HFFc6 (cell line): ENCODE measurements at regions not wholly inside any gene's neighbourhood (a gene's known extent, or its start where the extent isn't known, plus 50 kb on each side); places are given as distances from the start of the nearest gene placed in this dataset.

Experiments
- DNase-seq: peaks from one replicate; pipeline ENCODE4 v3.0.0-alpha.2; 2018
- H3K27ac Mint-ChIP-seq: 2 replicates; pipeline ENCODE4 v1.8.0; 2020; ENCODE audit warnings: mild to moderate bottlenecking, mixed read lengths
- H3K27me3 Mint-ChIP-seq: 2 replicates; pipeline ENCODE4 v1.8.0; 2021; ENCODE audit warnings: mild to moderate bottlenecking, moderate library complexity, mixed read lengths; ENCODE audit not compliant: insufficient read depth
- H3K36me3 Mint-ChIP-seq: 2 replicates; pipeline ENCODE4 v1.8.0; 2021; ENCODE audit warnings: low read depth, mixed read lengths
- H3K4me1 Mint-ChIP-seq: 2 replicates; pipeline ENCODE4 v1.8.0; 2020; ENCODE audit warnings: low read depth, mixed read lengths
- H3K4me3 Mint-ChIP-seq: 2 replicates; pipeline ENCODE4 v1.8.0; 2020; ENCODE audit warnings: mild to moderate bottlenecking, moderate library complexity, mixed read lengths
- H3K9me3 Mint-ChIP-seq: 2 replicates; pipeline ENCODE4 v1.8.0; 2020; ENCODE audit warnings: mild to moderate bottlenecking, mixed read lengths
- TF ChIP-seq, protein P1 (sequence below): fragments of 200-600 bp; sonication (generic); IDR thresholded peaks from 2 replicates; pipeline ENCODE4 v1.5.0; 2021; ENCODE audit warnings: antibody characterized with exemption, mild to moderate bottlenecking

DNA sequence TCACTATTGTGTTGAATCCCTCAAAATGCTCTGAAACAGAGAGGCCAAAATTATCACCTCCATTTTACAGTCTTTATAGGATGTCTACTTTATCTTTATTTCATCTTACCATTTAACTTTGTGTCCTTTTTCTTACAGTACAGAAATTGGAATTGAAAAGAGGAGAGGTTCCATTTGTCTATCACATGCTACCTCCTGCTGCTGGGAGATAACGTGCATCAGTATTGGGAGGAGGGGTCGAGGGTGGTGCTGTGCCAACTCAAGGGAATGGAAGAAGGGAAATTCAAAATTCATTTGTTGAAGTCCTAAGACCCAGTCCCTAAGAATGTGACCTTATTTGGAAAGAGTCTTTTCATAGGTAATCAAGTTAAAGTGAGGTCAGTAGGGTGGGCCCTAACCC lies 85.3 kb downstream of the HHIPL2 start:
- TF ChIP-seq, protein P1, sequence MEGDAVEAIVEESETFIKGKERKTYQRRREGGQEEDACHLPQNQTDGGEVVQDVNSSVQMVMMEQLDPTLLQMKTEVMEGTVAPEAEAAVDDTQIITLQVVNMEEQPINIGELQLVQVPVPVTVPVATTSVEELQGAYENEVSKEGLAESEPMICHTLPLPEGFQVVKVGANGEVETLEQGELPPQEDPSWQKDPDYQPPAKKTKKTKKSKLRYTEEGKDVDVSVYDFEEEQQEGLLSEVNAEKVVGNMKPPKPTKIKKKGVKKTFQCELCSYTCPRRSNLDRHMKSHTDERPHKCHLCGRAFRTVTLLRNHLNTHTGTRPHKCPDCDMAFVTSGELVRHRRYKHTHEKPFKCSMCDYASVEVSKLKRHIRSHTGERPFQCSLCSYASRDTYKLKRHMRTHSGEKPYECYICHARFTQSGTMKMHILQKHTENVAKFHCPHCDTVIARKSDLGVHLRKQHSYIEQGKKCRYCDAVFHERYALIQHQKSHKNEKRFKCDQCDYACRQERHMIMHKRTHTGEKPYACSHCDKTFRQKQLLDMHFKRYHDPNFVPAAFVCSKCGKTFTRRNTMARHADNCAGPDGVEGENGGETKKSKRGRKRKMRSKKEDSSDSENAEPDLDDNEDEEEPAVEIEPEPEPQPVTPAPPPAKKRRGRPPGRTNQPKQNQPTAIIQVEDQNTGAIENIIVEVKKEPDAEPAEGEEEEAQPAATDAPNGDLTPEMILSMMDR = no peak
- no peaks in the 10 kb centered on the region; the same call in none of the 2 replicates for H3K27me3 Mint-ChIP-seq
- H3K36me3 Mint-ChIP-seq = peaks cover 9% of the 10 kb centered on the region
- H3K4me1 Mint-ChIP-seq = peaks cover 30% of the 10 kb centered on the region
- DNase-seq = no peak
- no peak overlapping the region for H3K27ac Mint-ChIP-seq
- H3K4me3 Mint-ChIP-seq = no peak overlapping the region
- peaks cover 2% of the 10 kb centered on the region for H3K9me3 Mint-ChIP-seq

DNA sequence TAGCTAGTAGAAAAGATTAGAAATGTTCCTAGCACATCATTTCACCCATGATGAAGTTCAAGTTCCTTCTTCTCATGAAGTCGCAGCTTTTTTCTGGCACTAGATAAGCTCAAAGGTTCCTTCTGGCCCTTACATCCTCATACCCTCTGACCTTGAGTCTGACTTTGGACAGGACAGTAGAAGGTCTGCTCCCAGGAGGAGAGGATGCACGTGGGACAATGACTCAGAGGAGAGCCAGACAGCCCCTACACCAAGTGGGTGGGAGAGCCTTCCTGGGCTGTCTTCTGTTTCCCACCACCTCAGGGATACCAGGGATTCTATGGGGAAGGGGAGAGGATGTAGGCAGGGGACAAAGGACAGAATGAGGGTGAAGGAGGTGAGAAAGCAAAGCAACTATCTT lies 86.0 kb downstream of the HHIPL2 start:
- no peak overlapping the region for H3K27ac Mint-ChIP-seq
- peaks cover 16% of the 10 kb centered on the region for H3K36me3 Mint-ChIP-seq
- no peaks in the 10 kb centered on the region; the same call in none of the 2 replicates for H3K27me3 Mint-ChIP-seq
- H3K4me3 Mint-ChIP-seq = no peak overlapping the region
- H3K9me3 Mint-ChIP-seq = peaks cover 8% of the 10 kb centered on the region
- no peak for DNase-seq
- peaks cover 30% of the 10 kb centered on the region for H3K4me1 Mint-ChIP-seq
- TF ChIP-seq, protein P1 = no peak

DNA sequence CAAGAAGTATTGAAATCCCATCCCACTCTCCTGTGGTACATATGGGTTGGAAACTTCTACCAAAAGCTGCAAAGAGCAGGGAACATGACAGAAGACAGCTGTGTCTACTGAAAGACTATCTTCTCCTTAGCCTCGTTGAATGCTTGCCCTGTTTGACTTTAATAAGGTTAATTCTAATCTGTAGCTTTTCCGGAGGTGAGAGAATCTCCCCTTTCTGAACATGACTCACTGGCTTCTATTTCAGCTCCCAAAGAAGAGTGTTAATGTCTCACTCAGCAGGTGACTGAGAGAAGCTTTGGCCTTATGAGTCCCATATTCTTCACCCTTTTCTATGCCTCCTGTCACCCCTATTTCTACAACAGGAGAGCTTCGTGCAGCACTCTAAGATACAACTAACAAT lies 88.3 kb downstream of the HHIPL2 start:
- no peak for DNase-seq
- H3K4me1 Mint-ChIP-seq = peaks cover 25% of the 10 kb centered on the region
- no peak overlapping the region for H3K27ac Mint-ChIP-seq

DNA sequence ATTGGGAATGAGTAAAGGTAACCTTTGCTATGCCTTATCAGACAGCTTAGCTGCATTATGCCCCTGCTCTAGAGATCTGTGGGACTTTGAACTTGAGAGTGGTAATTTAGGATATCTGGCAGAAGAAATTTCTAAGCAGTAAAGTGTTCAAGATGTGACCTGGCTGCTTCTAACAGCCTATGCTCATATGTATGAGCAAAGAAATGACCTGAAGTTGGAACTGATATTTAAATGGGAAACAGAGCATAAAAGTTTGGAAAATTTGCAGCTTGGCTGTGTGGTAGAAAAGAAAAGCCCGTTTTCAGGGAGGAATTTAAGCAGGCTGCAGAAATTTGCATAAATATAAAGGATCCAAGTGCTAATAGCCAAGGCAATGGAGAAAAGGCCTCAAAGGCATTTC lies 90.4 kb downstream of the HHIPL2 start:
- Mint-ChIP-seq H3K27me3 (no peaks in the 10 kb centered on the region; the same call in 1 of the 2 replicates), H3K9me3 (peaks cover 10% of the 10 kb centered on the region), H3K4me3 (no peak overlapping the region), H3K4me1 (peaks cover 31% of the 10 kb centered on the region), H3K27ac (no peak overlapping the region), H3K36me3 (peaks cover 18% of the 10 kb centered on the region)
- no peak for DNase-seq
- TF ChIP-seq, protein P1 = no peak

More for the DNA sequence above, 88.3 kb downstream of the HHIPL2 start:
- Mint-ChIP-seq H3K27me3 (no peaks in the 10 kb centered on the region; the same call in none of the 2 replicates), H3K4me3 (no peak overlapping the region), H3K36me3 (peaks cover 18% of the 10 kb centered on the region), H3K9me3 (peaks cover 10% of the 10 kb centered on the region)
- TF ChIP-seq, protein P1 = no peak

DNA sequence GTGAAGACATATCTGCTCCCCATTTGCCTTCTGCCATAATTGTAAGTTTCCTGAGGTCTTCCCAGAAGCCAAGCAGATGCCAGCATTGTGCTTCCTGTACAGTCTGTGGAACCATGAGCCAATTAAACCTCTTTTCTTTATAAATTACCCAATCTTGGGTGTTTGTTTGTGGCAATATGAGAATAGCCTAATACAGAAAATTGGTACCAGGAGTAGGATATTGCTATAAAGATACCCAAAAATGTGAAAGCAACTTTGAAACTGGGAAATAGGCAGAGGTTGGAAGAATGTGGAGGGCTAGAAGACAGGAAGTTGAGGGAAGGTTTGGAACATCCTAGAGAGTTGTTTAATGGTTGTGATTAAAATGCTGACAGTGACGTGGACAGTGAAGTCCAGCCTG lies 90.8 kb downstream of the HHIPL2 start:
- TF ChIP-seq, protein P1 = no peak
- peaks cover 30% of the 10 kb centered on the region for H3K4me1 Mint-ChIP-seq
- H3K27ac Mint-ChIP-seq = no peak overlapping the region
- DNase-seq = no peak
- peaks cover 10% of the 10 kb centered on the region for H3K9me3 Mint-ChIP-seq
- no peaks in the 10 kb centered on the region; the same call in none of the 2 replicates for H3K27me3 Mint-ChIP-seq
- H3K36me3 Mint-ChIP-seq = peaks cover 18% of the 10 kb centered on the region
- no peak overlapping the region for H3K4me3 Mint-ChIP-seq
